ENCODE measurements at regions not wholly inside any gene's neighbourhood (a gene's known extent, or its start where the extent isn't known, plus 50 kb on each side); places are given as distances from the start of the nearest gene placed in this dataset.

DNA sequence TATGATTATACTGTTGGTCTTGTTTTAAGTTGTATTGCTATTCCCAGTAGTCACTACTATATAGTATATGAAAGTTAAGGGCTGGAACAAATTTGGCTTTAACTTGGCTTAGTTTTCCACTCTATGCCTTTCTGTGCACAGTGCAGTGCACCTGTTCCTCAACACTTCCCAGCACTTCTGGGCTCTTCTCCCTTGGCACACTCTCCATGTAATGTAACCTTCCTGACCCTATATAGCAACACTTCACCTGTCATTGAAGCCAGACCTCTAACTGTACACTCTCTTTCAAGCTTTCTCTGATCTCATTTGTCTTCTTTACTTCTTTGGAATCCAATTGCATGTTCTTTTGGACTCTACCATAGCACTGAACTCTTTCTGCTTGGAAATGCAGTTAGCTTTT lies 83.9 kb upstream of the SMIM30 start:
- no peak for ATAC-seq (ENCODE audit: insufficient read depth, low FRiP score)
- H3K27ac ChIP-seq (ENCODE audit: low read depth in 1 of 2, low read length in 1 of 2): no peak overlapping the region
- no peaks in the 10 kb centered on the region for H3K9me3 ChIP-seq (ENCODE audit: control insufficient read depth in 4 of 4, insufficient read depth in 3 of 4, low read length in 3 of 4)
- H3K27me3 ChIP-seq (ENCODE audit: control insufficient read depth in 3 of 3, insufficient read depth in 3 of 3, low read length in 2 of 3): no peaks in the 10 kb centered on the region
- no peak overlapping the region for H3K9ac ChIP-seq (ENCODE audit: insufficient read depth in 1 of 2, low read length in 2 of 2)
- no peak overlapping the region for H3K4me3 ChIP-seq
- H3K36me3 ChIP-seq (ENCODE audit: control insufficient read depth in 4 of 4, insufficient read depth in 4 of 4, low read length in 4 of 4): no peaks in the 10 kb centered on the region
- TF ChIP-seq, protein P1, sequence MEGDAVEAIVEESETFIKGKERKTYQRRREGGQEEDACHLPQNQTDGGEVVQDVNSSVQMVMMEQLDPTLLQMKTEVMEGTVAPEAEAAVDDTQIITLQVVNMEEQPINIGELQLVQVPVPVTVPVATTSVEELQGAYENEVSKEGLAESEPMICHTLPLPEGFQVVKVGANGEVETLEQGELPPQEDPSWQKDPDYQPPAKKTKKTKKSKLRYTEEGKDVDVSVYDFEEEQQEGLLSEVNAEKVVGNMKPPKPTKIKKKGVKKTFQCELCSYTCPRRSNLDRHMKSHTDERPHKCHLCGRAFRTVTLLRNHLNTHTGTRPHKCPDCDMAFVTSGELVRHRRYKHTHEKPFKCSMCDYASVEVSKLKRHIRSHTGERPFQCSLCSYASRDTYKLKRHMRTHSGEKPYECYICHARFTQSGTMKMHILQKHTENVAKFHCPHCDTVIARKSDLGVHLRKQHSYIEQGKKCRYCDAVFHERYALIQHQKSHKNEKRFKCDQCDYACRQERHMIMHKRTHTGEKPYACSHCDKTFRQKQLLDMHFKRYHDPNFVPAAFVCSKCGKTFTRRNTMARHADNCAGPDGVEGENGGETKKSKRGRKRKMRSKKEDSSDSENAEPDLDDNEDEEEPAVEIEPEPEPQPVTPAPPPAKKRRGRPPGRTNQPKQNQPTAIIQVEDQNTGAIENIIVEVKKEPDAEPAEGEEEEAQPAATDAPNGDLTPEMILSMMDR (IDR thresholded peaks at IDR 0.05; ENCODE audit: control extremely low read depth, extremely low read depth): no peak
- no peaks in the 10 kb centered on the region for H3K4me1 ChIP-seq (ENCODE audit: control insufficient read depth in 5 of 5, insufficient read depth in 5 of 5, low read length in 5 of 5)
- DNase-seq: no peak

GRCh38 chr7:113200281-113200680 lies 81.9 kb upstream of the SMIM30 start:
- WGBS, 2 donors: 39 to 70% methylated on average over 2 of the region's 2 CpGs

DNA sequence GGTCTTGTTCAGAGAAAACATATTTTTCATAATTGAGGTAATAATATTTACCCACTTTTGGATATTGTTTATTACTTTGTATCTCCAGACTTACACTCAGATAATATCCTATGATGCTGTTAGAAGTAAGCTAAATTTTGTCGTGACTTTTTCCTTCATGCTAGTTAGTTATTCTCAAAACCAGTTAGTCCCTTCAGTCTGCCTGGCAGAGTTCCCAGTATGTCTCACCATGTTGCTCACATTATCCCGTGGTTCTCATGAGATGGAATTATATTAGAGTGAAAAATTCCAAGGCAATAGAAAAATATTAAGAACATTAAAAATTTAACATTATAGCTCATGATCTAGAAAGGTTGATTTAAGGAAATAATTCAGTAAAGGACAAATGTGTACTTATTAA lies 81.5 kb upstream of the SMIM30 start:
- no peak for ATAC-seq (ENCODE audit: insufficient read depth, low FRiP score)
- Histone ChIP-seq H3K9ac (ENCODE audit: insufficient read depth in 1 of 2, low read length in 2 of 2) (no peak overlapping the region), H3K27ac (ENCODE audit: low read depth in 1 of 2, low read length in 1 of 2) (no peak overlapping the region), H3K27me3 (ENCODE audit: control insufficient read depth in 3 of 3, insufficient read depth in 3 of 3, low read length in 2 of 3) (no peaks in the 10 kb centered on the region), H3K4me1 (ENCODE audit: control insufficient read depth in 5 of 5, insufficient read depth in 5 of 5, low read length in 5 of 5) (no peaks in the 10 kb centered on the region), H3K9me3 (ENCODE audit: control insufficient read depth in 4 of 4, insufficient read depth in 3 of 4, low read length in 3 of 4) (no peaks in the 10 kb centered on the region), H3K4me3 (no peak overlapping the region), H3K36me3 (ENCODE audit: control insufficient read depth in 4 of 4, insufficient read depth in 4 of 4, low read length in 4 of 4) (no peaks in the 10 kb centered on the region)
- 23 to 63% methylated on average over 2 of the region's 2 CpGs for WGBS, 2 donors
- TF ChIP-seq, protein P1 (IDR thresholded peaks at IDR 0.05; ENCODE audit: control extremely low read depth, extremely low read depth): no peak
- peak in 1 of 3 donors; percentile 3 for DNase-seq

More at GRCh38 chr7:113200281-113200680, 81.9 kb upstream of the SMIM30 start:
- TF ChIP-seq, protein P1 (IDR thresholded peaks at IDR 0.05; ENCODE audit: control extremely low read depth, extremely low read depth): no peak
- Histone ChIP-seq H3K4me1 (ENCODE audit: control insufficient read depth in 5 of 5, insufficient read depth in 5 of 5, low read length in 5 of 5) (no peaks in the 10 kb centered on the region), H3K9me3 (ENCODE audit: control insufficient read depth in 4 of 4, insufficient read depth in 3 of 4, low read length in 3 of 4) (no peaks in the 10 kb centered on the region), H3K27ac (ENCODE audit: low read depth in 1 of 2, low read length in 1 of 2) (no peak overlapping the region), H3K4me3 (no peak overlapping the region), H3K9ac (ENCODE audit: insufficient read depth in 1 of 2, low read length in 2 of 2) (no peak overlapping the region), H3K27me3 (ENCODE audit: control insufficient read depth in 3 of 3, insufficient read depth in 3 of 3, low read length in 2 of 3) (no peaks in the 10 kb centered on the region), H3K36me3 (ENCODE audit: control insufficient read depth in 4 of 4, insufficient read depth in 4 of 4, low read length in 4 of 4) (no peaks in the 10 kb centered on the region)
- ATAC-seq (ENCODE audit: insufficient read depth, low FRiP score) (no peak), DNase-seq (no peak)

DNA sequence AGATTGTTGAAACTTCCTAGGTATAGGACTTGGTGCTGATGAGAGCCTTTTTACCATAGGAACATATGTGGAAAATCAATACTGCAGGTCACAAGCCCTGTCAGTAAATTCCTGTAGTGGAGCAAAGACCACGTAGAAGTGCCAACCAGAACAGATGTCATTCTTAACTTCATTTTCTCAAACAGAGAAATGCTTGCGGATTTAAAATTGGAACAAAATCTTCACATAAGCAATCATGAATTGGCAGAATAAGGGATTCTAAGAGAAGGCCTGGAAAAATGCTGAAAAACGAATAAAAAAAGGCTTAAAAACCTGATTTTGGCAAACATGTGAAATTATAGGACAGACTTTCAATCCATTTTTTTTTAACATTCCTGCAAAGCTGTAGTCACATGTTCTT lies 80.8 kb upstream of the SMIM30 start:
- ATAC-seq (ENCODE audit: insufficient read depth, low FRiP score) (no peak), DNase-seq (no peak)
- Histone ChIP-seq H3K4me1 (ENCODE audit: control insufficient read depth in 5 of 5, insufficient read depth in 5 of 5, low read length in 5 of 5) (no peaks in the 10 kb centered on the region), H3K36me3 (ENCODE audit: control insufficient read depth in 4 of 4, insufficient read depth in 4 of 4, low read length in 4 of 4) (no peaks in the 10 kb centered on the region), H3K9ac (ENCODE audit: insufficient read depth in 1 of 2, low read length in 2 of 2) (no peak overlapping the region), H3K27ac (ENCODE audit: low read depth in 1 of 2, low read length in 1 of 2) (no peak overlapping the region), H3K27me3 (ENCODE audit: control insufficient read depth in 3 of 3, insufficient read depth in 3 of 3, low read length in 2 of 3) (no peaks in the 10 kb centered on the region), H3K4me3 (no peak overlapping the region), H3K9me3 (ENCODE audit: control insufficient read depth in 4 of 4, insufficient read depth in 3 of 4, low read length in 3 of 4) (no peaks in the 10 kb centered on the region)
- WGBS, 2 donors: 66 to 70% methylated on average over 3 of the region's 3 CpGs
- TF ChIP-seq, protein P1 (IDR thresholded peaks at IDR 0.05; ENCODE audit: control extremely low read depth, extremely low read depth): no peak
